ENCODE measurements at regions not wholly inside any gene's neighbourhood (a gene's known extent, or its start where the extent isn't known, plus 50 kb on each side); places are given as distances from the start of the nearest gene placed in this dataset.

DNA sequence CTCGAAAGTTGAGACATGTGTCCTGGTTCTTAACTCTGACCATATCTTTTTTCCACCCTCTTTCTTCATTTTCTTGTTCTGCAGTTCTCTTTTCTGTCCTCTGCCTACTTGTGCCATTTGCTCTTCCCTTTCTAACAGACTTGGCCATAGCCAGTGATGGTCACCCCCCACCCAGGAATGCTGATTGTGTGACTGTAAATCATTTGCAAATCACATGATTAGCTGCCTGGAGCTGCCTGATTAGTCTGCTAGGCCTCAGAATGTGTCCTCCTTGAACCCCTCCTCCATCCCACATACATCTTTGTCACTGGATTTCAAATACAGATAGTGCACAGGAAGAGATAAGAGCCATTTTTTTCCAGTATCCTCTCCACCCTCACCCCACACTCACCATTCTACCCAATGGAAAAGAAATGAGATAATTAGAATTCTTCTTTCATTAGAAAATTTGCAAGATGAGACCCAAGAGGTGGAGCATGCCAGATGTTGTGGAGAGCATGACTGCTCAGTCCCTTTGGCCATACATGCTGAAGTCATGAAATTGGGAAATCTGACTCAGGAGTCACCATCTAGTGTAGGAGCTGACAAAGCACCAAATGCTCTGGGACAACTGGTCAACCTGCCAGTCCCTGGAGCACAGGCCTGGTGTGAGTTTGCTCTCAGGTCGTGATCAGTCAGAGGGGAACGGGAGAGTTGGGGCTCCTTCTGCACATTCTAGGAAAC, 538.2 kb downstream of the CCDC171 start:
- DNase-seq (ENCODE audit: low spot score), result no peak
- in situ Hi-C loops (cut with MboI; ENCODE audit: low sequenced_read_pairs, unreplicated experiment), result no loop called here
- no peak for TF ChIP-seq CTCF (IDR thresholded peaks at IDR 0.05; ENCODE audit: borderline replicate concordance, control extremely low read depth, extremely low read depth, insufficient read depth, missing control alignments)

- in situ Hi-C loops (cut with MboI; ENCODE audit: low sequenced_read_pairs, unreplicated experiment), result no loop called here
- DNase-seq (ENCODE audit: low spot score), result no peak
- TF ChIP-seq CTCF (IDR thresholded peaks at IDR 0.05; ENCODE audit: borderline replicate concordance, control extremely low read depth, extremely low read depth, insufficient read depth, missing control alignments), result no peak
These were observed 539.6 kb downstream of the CCDC171 start for GRCh38 chr9:16092142-16093091.

- in situ Hi-C loops (cut with MboI; ENCODE audit: low sequenced_read_pairs, unreplicated experiment), result no loop called here
- DNase-seq (ENCODE audit: low spot score), result no peak
- no peak for TF ChIP-seq CTCF (IDR thresholded peaks at IDR 0.05; ENCODE audit: borderline replicate concordance, control extremely low read depth, extremely low read depth, insufficient read depth, missing control alignments)
These were observed 545.5 kb downstream of the CCDC171 start for GRCh38 chr9:16098306-16098705.

GRCh38 chr9:16099732-16100536, 547.1 kb downstream of the CCDC171 start:
- in situ Hi-C loops (cut with MboI; ENCODE audit: low sequenced_read_pairs, unreplicated experiment), result no loop called here
- TF ChIP-seq CTCF (IDR thresholded peaks at IDR 0.05; ENCODE audit: borderline replicate concordance, control extremely low read depth, extremely low read depth, insufficient read depth, missing control alignments), result no peak
- DNase-seq (ENCODE audit: low spot score), result no peak

DNA sequence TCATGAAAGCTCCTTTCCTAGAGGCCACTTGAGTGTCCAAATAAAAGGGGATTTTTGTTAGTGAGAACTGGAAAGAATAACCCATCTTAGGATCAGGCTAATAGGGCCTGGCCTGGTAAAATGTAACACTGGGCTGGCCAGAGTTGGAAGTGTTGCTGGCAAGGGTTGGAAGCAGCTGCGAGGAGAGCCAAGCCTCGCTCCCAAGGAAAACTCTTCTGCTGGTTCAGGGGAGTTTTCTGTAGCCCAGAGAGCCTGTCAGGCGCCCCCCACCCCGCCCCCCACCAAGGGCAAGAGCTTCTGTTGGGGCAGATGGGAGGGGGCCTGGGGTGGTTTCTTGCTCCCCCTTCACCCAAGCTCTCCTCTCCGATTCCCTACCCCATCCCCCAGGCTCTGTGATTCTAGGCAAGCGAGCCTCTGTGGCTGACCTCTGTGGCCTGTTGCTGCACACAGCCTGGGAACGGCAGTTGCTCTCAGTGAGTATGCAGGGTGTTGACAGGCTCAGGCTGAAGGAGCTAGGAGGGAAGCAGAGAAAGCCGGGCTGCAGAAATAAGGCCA, 547.8 kb downstream of the CCDC171 start:
- in situ Hi-C loops (cut with MboI; ENCODE audit: low sequenced_read_pairs, unreplicated experiment), result no loop called here
- no peak for TF ChIP-seq CTCF (IDR thresholded peaks at IDR 0.05; ENCODE audit: borderline replicate concordance, control extremely low read depth, extremely low read depth, insufficient read depth, missing control alignments)
- DNase-seq (ENCODE audit: low spot score), result no peak

- TF ChIP-seq CTCF (IDR thresholded peaks at IDR 0.05; ENCODE audit: borderline replicate concordance, control extremely low read depth, extremely low read depth, insufficient read depth, missing control alignments), result no peak
- in situ Hi-C loops (cut with MboI; ENCODE audit: low sequenced_read_pairs, unreplicated experiment), result no loop called here
- DNase-seq (ENCODE audit: low spot score), result no peak
These were observed 549.3 kb downstream of the CCDC171 start for GRCh38 chr9:16102154-16102553.

All from GM13976 (cell line).